ENCODE measurements at regions not wholly inside any gene's neighbourhood (a gene's known extent, or its start where the extent isn't known, plus 50 kb on each side); places are given as distances from the start of the nearest gene placed in this dataset.

DNA sequence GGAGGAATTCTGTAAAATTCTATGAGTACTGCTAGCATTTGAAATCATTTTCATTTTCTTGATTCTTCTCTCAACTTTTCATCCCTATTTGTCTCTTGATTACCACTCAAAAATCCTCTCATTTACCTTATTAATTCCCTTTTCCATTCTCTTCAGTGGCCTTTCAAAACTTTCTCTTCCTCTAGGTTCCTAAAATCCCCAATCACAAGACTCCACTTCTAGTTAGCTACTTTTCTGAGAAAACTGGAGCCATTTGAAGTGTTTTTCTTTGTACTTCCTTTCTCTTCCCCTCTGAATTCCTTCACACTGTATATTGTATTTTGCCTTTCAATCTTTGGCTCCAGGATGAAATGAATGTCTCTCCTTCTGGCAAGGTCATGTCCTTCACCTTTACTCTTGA lies 61.3 kb upstream of the NR4A3 start:
- H3K4me1 ChIP-seq (ENCODE audit: insufficient read depth, low read length, poor library complexity, severe bottlenecking), result no peaks in the 10 kb centered on the region
- H3K27me3 ChIP-seq (replicated peaks; ENCODE audit: insufficient read depth, low read depth, low read length, poor library complexity), result peaks cover 4% of the 10 kb centered on the region
- ChIA-PET CTCF (no interaction called here), POLR2A (ENCODE audit: low non-redundant PET) (no interaction called here)
- BruUV-seq (replicated peaks), result no TSS peak
- intact Hi-C loops (cut with micrococcal nuclease; ENCODE audit: unreplicated experiment), result no loop called here
- DNase-seq (ENCODE audit: low spot score), result no peak
- no peaks in the 10 kb centered on the region for H3K36me3 ChIP-seq (ENCODE audit: insufficient read depth, low read length, poor library complexity, severe bottlenecking)
- no peak overlapping the region for H3K4me3 ChIP-seq (ENCODE audit: low read depth, low read length, poor library complexity, severe bottlenecking)
- H3K27ac ChIP-seq (ENCODE audit: low read depth, low read length, poor library complexity, severe bottlenecking), result no peak overlapping the region
- H3K9me3 ChIP-seq (ENCODE audit: low read depth, low read length, poor library complexity, severe bottlenecking), result no peaks in the 10 kb centered on the region
- TF ChIP-seq, protein P1, sequence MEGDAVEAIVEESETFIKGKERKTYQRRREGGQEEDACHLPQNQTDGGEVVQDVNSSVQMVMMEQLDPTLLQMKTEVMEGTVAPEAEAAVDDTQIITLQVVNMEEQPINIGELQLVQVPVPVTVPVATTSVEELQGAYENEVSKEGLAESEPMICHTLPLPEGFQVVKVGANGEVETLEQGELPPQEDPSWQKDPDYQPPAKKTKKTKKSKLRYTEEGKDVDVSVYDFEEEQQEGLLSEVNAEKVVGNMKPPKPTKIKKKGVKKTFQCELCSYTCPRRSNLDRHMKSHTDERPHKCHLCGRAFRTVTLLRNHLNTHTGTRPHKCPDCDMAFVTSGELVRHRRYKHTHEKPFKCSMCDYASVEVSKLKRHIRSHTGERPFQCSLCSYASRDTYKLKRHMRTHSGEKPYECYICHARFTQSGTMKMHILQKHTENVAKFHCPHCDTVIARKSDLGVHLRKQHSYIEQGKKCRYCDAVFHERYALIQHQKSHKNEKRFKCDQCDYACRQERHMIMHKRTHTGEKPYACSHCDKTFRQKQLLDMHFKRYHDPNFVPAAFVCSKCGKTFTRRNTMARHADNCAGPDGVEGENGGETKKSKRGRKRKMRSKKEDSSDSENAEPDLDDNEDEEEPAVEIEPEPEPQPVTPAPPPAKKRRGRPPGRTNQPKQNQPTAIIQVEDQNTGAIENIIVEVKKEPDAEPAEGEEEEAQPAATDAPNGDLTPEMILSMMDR (conservative IDR thresholded peaks at IDR 0.05; ENCODE audit: low read depth, low read length), result no peak
- TF ChIP-seq EZH2 (IDR thresholded peaks at IDR 0.05; ENCODE audit: borderline replicate concordance, low read depth, low read length, poor library complexity, severe bottlenecking), result no peak

DNA sequence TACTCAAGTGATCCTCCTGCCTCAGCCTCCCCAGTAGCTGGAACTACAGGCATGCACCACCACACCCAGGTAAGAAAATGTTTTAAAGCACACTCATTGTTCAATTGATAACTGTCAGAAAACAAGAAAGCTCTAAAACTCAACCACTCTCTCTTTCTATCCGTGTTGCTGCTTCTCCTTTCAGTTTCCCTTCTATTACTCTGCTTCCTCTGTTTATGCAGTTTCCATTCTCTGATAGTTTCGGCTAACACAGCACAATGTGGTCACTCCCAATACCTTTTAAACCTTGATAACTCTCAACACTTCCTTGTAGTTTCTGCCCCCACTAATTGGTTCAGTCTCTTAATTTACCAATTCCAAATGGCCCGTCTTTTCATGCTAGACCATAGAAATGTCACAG lies 59.2 kb upstream of the NR4A3 start:
- TF ChIP-seq, protein P1 (conservative IDR thresholded peaks at IDR 0.05; ENCODE audit: low read depth, low read length), result no peak
- TF ChIP-seq EZH2 (IDR thresholded peaks at IDR 0.05; ENCODE audit: borderline replicate concordance, low read depth, low read length, poor library complexity, severe bottlenecking), result no peak
- ChIA-PET CTCF (no interaction called here), POLR2A (ENCODE audit: low non-redundant PET) (no interaction called here)
- DNase-seq (ENCODE audit: low spot score), result no peak
- BruUV-seq (replicated peaks), result no TSS peak
- Histone ChIP-seq H3K36me3 (ENCODE audit: insufficient read depth, low read length, poor library complexity, severe bottlenecking) (no peaks in the 10 kb centered on the region), H3K27ac (ENCODE audit: low read depth, low read length, poor library complexity, severe bottlenecking) (no peak overlapping the region), H3K27me3 (replicated peaks; ENCODE audit: insufficient read depth, low read depth, low read length, poor library complexity) (peaks cover 4% of the 10 kb centered on the region), H3K4me1 (ENCODE audit: insufficient read depth, low read length, poor library complexity, severe bottlenecking) (no peaks in the 10 kb centered on the region), H3K9me3 (ENCODE audit: low read depth, low read length, poor library complexity, severe bottlenecking) (no peaks in the 10 kb centered on the region), H3K4me3 (ENCODE audit: low read depth, low read length, poor library complexity, severe bottlenecking) (no peak overlapping the region)
- intact Hi-C loops (cut with micrococcal nuclease; ENCODE audit: unreplicated experiment), result no loop called here

Data from A673 (cell line).